Mammary epithelial cell (primary cell): ENCODE measurements at regions not wholly inside any gene's neighbourhood (a gene's known extent, or its start where the extent isn't known, plus 50 kb on each side); places are given as distances from the start of the nearest gene placed in this dataset.

ENCODE experiments used
- EZH2 ChIP-seq: IDR thresholded peaks from 2 replicates; pipeline ENCODE4 v1.6.1; 2012; ENCODE audit warnings: low read length, inconsistent platforms, borderline replicate concordance
- TF ChIP-seq, protein P1 (sequence below), 2 donors: IDR thresholded peaks in 1 of 2; conservative IDR thresholded peaks in 1 of 2; 2 replicates each; pipeline ENCODE4 v1.5.1; 2011 to 2012; ENCODE audit warnings: inconsistent platforms in 2 of 2, low read length in 2 of 2, mild to moderate bottlenecking in 2 of 2, control low read depth in 1 of 2, low read depth in 1 of 2; ENCODE audit not compliant: insufficient read depth in 1 of 2; ENCODE audit errors: extremely low read depth in 1 of 2

DNA sequence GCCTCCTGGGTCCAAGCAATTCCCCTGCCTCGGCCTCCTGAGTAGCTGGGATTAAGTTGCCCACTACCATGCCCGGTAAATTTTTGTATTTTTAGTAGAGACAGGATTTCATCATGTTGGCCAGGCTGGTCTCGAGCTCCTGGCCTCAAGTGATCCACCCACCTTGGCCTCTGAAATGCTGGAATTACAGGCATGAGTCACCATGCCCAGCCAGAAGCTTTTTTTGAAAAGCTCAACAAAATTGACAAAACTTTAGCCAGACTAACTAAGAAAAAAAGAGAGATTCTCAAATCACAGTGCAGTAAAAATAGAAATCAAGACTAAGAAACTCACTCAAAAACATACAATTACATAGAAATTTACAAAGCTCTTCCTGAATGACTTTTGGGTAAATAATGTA, 420.6 kb downstream of the COL12A1 start:
- TF ChIP-seq EZH2, result no peak
- TF ChIP-seq, protein P1, sequence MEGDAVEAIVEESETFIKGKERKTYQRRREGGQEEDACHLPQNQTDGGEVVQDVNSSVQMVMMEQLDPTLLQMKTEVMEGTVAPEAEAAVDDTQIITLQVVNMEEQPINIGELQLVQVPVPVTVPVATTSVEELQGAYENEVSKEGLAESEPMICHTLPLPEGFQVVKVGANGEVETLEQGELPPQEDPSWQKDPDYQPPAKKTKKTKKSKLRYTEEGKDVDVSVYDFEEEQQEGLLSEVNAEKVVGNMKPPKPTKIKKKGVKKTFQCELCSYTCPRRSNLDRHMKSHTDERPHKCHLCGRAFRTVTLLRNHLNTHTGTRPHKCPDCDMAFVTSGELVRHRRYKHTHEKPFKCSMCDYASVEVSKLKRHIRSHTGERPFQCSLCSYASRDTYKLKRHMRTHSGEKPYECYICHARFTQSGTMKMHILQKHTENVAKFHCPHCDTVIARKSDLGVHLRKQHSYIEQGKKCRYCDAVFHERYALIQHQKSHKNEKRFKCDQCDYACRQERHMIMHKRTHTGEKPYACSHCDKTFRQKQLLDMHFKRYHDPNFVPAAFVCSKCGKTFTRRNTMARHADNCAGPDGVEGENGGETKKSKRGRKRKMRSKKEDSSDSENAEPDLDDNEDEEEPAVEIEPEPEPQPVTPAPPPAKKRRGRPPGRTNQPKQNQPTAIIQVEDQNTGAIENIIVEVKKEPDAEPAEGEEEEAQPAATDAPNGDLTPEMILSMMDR (conservative IDR thresholded peaks at IDR 0.05 in 1 of 2, IDR thresholded peaks at IDR 0.05 in 1 of 2; ENCODE audit: extremely low read depth in 1 of 2, insufficient read depth in 1 of 2, low read depth in 1 of 2, low read length in 2 of 2), result no peak
